Tibial nerve (tissue), 4 donors: ENCODE measurements at regions not wholly inside any gene's neighbourhood (a gene's known extent, or its start where the extent isn't known, plus 50 kb on each side); places are given as distances from the start of the nearest gene placed in this dataset.

Source experiments
- EP300 ChIP-seq, 2 donors: sonication (generic); formaldehyde crosslinking; IDR thresholded peaks; one replicate each; pipeline ENCODE4 v1.6.1; 2017; ENCODE audit warnings: antibody characterized with exemption in 2 of 2, mild to moderate bottlenecking in 1 of 2
- POLR2A ChIP-seq, 2 donors: fragments of 450-650 bp; IDR thresholded peaks; one replicate each; pipeline ENCODE4 v1.6.1; 2017; ENCODE audit warnings: antibody characterized with exemption in 2 of 2, mild to moderate bottlenecking in 2 of 2, moderate library complexity in 2 of 2
- TF ChIP-seq, protein P1 (sequence below), 5 experiments: fragments of 200-600 bp in 3 of 5; fragments of 450-650 bp in 2 of 5; sonication (generic) in 3 of 5; IDR thresholded peaks; one replicate each; pipeline ENCODE4 v1.5.1; 2016 to 2019; ENCODE audit warnings: antibody characterized with exemption in 5 of 5, mild to moderate bottlenecking in 3 of 5, moderate library complexity in 2 of 5

DNA sequence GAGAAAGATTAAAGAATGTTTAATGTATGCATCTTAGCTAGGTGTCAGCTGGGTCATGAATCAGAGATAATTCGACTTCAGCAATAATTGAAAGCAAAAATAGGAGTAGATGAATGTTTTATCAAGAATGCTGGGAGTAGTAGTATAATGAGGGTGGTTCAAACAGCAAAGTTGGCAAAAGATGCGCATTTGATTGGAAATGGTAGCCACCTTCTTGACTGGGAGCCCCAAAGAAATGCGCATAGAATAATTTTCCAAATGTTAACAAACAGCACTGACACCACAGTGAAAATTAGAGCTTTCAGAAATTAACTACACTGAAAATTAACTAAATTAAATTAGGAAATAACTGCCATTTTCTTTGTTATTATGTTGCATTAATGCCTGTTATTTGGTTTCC lies 195.8 kb downstream of the TUSC7 start:
- TF ChIP-seq POLR2A (IDR thresholded peaks at IDR 0.05) (no peak), EP300 (IDR thresholded peaks at IDR 0.05) (no peak)
- TF ChIP-seq, protein P1, sequence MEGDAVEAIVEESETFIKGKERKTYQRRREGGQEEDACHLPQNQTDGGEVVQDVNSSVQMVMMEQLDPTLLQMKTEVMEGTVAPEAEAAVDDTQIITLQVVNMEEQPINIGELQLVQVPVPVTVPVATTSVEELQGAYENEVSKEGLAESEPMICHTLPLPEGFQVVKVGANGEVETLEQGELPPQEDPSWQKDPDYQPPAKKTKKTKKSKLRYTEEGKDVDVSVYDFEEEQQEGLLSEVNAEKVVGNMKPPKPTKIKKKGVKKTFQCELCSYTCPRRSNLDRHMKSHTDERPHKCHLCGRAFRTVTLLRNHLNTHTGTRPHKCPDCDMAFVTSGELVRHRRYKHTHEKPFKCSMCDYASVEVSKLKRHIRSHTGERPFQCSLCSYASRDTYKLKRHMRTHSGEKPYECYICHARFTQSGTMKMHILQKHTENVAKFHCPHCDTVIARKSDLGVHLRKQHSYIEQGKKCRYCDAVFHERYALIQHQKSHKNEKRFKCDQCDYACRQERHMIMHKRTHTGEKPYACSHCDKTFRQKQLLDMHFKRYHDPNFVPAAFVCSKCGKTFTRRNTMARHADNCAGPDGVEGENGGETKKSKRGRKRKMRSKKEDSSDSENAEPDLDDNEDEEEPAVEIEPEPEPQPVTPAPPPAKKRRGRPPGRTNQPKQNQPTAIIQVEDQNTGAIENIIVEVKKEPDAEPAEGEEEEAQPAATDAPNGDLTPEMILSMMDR (IDR thresholded peaks at IDR 0.05): no peak
